Activated T-cell treated with anti-CD3 and anti-CD28 coated beads, Interleukin-2, amount 50 U/mL, for 24 hours (primary cell): ENCODE measurements at regions not wholly inside any gene's neighbourhood (a gene's known extent, or its start where the extent isn't known, plus 50 kb on each side); places are given as distances from the start of the nearest gene placed in this dataset.
"Not testable (repeated sequence)": the region's sequence is repeated elsewhere in the genome, so short reads cannot be mapped to it uniquely, and the experiment has no call there.

Experiments used
- DNase-seq: peaks from one replicate; pipeline ENCODE4 v3.0.0-alpha.2; 2020
- H3K27ac Mint-ChIP-seq: 2 replicates; pipeline ENCODE4 v1.8.0; 2020; ENCODE audit warnings: mild to moderate bottlenecking, mixed read lengths
- H3K27me3 Mint-ChIP-seq: 2 replicates; pipeline ENCODE4 v1.8.0; 2020; ENCODE audit warnings: mixed read lengths
- H3K36me3 Mint-ChIP-seq: 2 replicates; pipeline ENCODE4 v1.8.0; 2020; ENCODE audit warnings: low read depth, mixed read lengths
- H3K4me1 Mint-ChIP-seq: 2 replicates; pipeline ENCODE4 v1.8.0; 2020; ENCODE audit warnings: low read depth, mixed read lengths
- H3K4me3 Mint-ChIP-seq: 2 replicates; pipeline ENCODE4 v1.8.0; 2020; ENCODE audit warnings: mild to moderate bottlenecking, moderate library complexity, mixed read lengths
- H3K9me3 Mint-ChIP-seq: 2 replicates; pipeline ENCODE4 v1.8.0; 2020; ENCODE audit warnings: mixed read lengths

DNA sequence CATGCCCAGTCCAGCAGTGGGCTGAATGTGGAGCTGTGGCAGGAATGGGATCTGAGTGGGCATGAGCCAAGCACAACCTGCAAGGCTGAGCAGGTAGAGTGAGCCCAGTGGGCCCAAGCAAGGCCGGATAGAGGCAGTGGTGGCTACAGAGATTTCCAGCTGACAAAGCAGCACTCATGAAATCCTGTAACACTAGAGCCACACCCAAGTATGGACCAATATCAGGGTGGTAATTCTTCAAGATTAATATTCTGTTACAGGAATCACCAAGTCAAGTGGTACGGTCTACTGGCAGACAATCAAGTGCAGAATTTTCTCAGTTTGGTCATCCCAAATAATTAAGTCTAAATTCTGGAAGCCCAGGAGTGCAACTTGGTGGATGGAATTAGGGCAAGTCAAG lies 132.4 kb upstream of the ENPEP start:
- no peaks in the 10 kb centered on the region for H3K9me3 Mint-ChIP-seq
- H3K4me3 Mint-ChIP-seq = no peak overlapping the region
- DNase-seq = no peak
- H3K27ac Mint-ChIP-seq = no peak overlapping the region
- no peaks in the 10 kb centered on the region for H3K36me3 Mint-ChIP-seq
- peaks cover 3% of the 10 kb centered on the region for H3K4me1 Mint-ChIP-seq
- peaks cover 22% of the 10 kb centered on the region for H3K27me3 Mint-ChIP-seq

DNA sequence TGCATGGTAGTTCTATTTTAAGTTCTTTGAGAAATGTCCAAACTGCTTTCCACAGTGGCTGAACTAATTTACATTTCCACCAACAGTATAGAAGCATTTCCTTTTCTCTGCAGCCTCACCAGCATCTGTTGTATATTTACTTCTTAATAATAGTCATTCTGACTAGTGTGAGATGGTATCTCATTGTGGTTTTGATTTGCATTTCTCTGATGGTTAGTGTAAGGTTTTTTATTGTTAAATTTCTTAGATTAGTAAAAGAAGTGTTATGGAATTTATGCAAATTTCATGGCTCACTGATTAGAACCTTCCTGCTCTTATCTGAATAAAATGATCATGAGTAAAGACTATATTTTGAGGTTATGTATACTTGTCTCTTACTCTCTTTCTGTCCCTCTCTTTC lies 134.8 kb upstream of the ENPEP start:
- H3K4me3 Mint-ChIP-seq, H3K36me3 Mint-ChIP-seq: not testable (repeated sequence)
- peaks cover 26% of the 10 kb centered on the region for H3K27me3 Mint-ChIP-seq

DNA sequence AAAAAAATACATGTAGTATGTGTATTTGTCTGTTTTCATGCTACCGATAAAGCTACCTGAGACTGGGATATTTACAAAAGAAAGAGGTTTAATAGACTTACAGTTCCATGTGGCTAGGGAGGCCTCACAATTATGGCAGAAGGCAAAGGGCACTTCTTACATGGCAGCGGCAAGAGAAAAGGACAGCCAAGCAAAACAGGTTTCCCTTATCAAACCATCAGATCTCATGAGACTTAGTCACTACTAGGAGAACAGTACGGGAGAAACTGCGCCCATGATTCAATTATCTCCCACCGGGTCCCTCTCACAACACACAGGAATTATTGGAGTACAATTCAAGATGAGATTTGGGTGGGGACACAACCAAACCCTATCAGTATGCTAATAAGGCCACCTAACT lies 137.0 kb upstream of the ELOVL6 start:
- no peak overlapping the region for H3K27ac Mint-ChIP-seq
- peaks cover 1% of the 10 kb centered on the region for H3K9me3 Mint-ChIP-seq
- H3K4me3 Mint-ChIP-seq = no peak overlapping the region
- H3K27me3 Mint-ChIP-seq = peaks cover 43% of the 10 kb centered on the region
- H3K36me3 Mint-ChIP-seq = no peaks in the 10 kb centered on the region
- H3K4me1 Mint-ChIP-seq = no peaks in the 10 kb centered on the region
- no peak for DNase-seq

More for the DNA sequence above, 134.8 kb upstream of the ENPEP start:
- H3K4me1 Mint-ChIP-seq, H3K27ac Mint-ChIP-seq, DNase-seq, H3K9me3 Mint-ChIP-seq: not testable (repeated sequence)

DNA sequence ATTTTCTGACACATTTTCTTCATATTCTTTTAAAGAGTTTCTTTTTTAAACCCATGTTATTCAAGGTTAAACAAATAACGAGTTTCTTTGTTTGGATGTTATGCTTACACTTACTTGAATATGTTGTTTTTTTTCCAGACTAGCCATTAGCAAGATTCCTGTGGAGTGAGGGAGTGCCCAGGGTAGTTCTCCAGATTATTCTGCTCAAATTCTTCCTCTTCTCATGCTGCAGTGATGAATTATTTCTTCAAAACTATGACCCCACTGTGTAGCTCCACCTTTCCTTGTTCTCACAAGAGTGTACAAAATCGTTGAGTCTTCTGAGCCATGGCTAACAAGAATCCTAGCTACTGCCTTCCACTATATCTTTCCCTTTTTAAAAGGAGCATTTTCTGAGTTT lies 134.1 kb upstream of the ELOVL6 start:
- no peak for DNase-seq
- Mint-ChIP-seq H3K27me3 (peaks cover 64% of the 10 kb centered on the region), H3K4me3 (no peak overlapping the region), H3K4me1 (no peaks in the 10 kb centered on the region), H3K36me3 (no peaks in the 10 kb centered on the region), H3K27ac (no peak overlapping the region), H3K9me3 (peaks cover 4% of the 10 kb centered on the region)

DNA sequence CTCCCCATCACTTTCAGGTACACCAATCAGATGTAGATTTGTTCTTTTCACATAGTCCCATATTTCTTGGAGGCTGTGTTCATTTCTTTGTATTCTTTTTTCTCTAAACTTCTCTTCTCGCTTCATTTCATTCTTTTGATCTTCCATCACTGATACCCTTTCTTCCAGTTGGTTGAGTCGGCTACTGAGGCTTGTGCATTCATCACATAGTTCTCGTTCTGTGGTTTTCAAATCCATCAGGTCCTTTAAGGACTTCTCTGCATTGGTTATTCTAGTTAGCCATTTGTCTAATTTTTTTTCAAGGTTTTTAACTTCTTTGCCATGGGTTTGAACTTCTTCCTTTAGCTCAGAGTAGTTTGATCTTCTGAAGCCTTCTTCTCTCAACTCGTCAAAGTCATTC lies 128.0 kb upstream of the ELOVL6 start:
- not testable (repeated sequence) for H3K9me3 Mint-ChIP-seq, H3K4me1 Mint-ChIP-seq, H3K27ac Mint-ChIP-seq, H3K36me3 Mint-ChIP-seq, H3K4me3 Mint-ChIP-seq, DNase-seq
- H3K27me3 Mint-ChIP-seq = peaks cover 44% of the 10 kb centered on the region

DNA sequence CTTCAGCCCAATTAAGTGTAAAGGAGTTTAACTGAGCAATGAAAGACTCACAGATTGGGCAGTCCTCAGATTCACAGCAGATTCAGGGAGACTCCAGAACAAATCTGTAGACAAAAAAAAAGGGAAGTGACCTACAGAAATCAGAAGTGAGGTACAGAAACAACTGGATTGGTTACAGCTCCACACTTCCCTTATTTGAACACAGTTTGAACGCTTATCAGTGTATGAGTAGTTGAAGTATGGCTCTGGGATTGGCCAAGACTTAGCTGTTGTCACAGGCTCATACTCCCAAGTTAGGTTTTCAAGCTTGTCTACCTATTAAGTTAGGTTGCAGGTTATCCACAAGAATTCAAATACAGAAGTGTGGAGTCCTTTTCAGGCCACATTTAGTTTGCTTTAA lies 112.4 kb upstream of the ELOVL6 start:
- Mint-ChIP-seq H3K4me1 (no peaks in the 10 kb centered on the region), H3K27me3 (peaks cover 16% of the 10 kb centered on the region), H3K9me3 (no peaks in the 10 kb centered on the region), H3K36me3 (no peaks in the 10 kb centered on the region), H3K4me3 (no peak overlapping the region), H3K27ac (no peak overlapping the region)
- DNase-seq = no peak

DNA sequence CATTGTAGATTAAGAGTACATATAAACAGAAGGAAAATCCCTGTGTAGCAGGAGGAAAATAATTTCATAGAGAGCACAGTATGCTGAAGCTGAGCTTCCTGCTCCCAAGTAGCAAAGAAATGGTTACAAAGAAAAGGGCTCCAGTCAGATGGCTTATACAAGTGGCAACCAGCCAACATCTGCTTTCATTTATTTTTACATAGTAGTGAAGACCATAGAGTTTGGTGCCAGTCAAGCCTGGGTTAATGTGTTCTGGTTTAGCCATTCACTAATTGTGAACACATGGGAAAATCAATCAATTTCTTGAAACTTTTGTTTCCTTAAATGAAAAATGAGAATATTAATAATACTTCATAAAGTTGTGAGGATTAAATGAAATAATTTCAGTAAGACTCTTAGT lies 111.3 kb upstream of the ELOVL6 start:
- H3K4me3 Mint-ChIP-seq = no peak overlapping the region
- peaks cover 23% of the 10 kb centered on the region for H3K27me3 Mint-ChIP-seq
- H3K9me3 Mint-ChIP-seq = no peaks in the 10 kb centered on the region
- no peak for DNase-seq
- H3K36me3 Mint-ChIP-seq = no peaks in the 10 kb centered on the region
- H3K4me1 Mint-ChIP-seq = no peaks in the 10 kb centered on the region
- no peak overlapping the region for H3K27ac Mint-ChIP-seq

DNA sequence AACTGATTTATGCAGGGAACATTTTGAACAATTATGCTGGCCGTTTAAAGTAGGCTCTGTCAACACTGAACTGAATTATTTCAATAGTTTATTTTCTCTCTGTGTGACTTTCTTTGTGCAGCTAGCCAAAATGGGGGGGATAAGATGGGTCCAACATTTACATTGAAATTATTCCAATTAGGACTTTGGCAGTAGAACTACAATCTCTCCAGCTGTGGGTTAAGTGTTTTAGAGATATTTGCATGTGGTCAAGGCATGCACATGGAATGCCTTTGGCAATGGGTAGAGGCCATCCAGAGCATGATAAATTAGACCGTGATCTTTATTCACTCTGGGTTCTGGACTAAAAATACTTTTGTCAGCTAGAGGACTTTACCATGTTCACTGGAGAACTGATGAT lies 107.9 kb upstream of the ELOVL6 start:
- H3K36me3 Mint-ChIP-seq = no peaks in the 10 kb centered on the region
- H3K4me3 Mint-ChIP-seq = no peak overlapping the region
- H3K4me1 Mint-ChIP-seq = no peaks in the 10 kb centered on the region
- H3K27ac Mint-ChIP-seq = no peak overlapping the region
- H3K27me3 Mint-ChIP-seq = peaks cover 29% of the 10 kb centered on the region
- no peak for DNase-seq
- H3K9me3 Mint-ChIP-seq = no peaks in the 10 kb centered on the region

DNA sequence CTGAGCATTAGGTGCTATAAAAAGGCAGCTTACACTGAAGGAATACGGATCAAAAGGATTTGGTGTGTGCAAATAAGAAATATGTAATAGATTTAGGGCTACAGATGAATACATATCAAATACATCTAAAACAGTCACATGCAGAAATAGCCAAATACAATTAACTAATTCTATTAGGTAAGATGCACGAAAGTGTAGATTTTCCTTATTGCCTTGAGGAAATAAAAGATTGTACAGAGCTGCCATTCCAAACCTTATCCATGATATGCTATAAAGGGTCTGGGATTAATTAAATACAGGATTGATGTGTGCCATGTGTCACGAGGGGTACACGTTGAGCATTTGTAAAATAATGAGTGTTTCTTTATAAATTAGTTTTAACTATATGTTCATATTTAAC lies 107.0 kb upstream of the ELOVL6 start:
- H3K4me1 Mint-ChIP-seq = no peaks in the 10 kb centered on the region
- H3K27me3 Mint-ChIP-seq = peaks cover 29% of the 10 kb centered on the region
- no peak overlapping the region for H3K27ac Mint-ChIP-seq
- no peak overlapping the region for H3K4me3 Mint-ChIP-seq
- H3K9me3 Mint-ChIP-seq = no peaks in the 10 kb centered on the region
- no peak for DNase-seq
- no peaks in the 10 kb centered on the region for H3K36me3 Mint-ChIP-seq

DNA sequence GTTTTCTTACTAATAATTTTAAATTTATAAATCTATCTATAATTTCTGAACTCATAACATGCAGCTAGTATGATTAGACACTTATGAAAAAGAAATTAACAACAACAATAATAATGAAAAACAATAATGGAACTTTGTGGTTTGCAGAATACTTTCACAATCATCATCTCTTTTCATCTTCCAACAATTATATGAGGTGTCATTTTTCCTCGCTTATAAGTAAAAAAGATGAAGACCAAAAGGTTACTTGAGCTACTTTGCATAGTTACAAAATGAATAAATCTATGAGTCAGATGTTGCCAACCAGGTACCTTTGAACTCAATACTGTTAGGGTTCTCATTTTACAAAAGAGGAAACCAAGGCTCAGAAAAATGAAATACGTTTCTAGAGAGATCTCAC lies 98.5 kb upstream of the ELOVL6 start:
- Mint-ChIP-seq H3K27me3 (peaks cover 46% of the 10 kb centered on the region), H3K4me1 (peaks cover 20% of the 10 kb centered on the region), H3K4me3 (no peak overlapping the region), H3K27ac (no peak overlapping the region), H3K36me3 (no peaks in the 10 kb centered on the region), H3K9me3 (no peaks in the 10 kb centered on the region)
- no peak for DNase-seq

DNA sequence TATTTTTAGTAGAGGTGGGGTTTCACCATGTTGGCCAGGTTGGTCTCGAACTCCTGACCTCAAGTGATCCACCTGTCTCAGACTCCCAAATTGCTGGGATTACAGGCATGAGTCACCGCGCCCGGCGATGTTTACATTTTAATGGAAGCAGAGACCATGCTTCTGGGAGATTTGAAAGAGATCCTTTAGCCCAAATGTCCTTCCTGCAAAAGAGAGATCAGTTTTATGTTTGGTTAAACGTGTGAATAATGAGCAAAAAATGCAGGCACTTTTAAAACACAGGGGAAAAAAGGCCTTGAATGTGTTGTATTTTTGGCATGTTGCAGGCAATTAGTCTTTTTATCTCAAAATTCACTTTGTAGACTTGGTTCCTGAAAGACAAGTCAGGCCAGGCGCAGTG lies 95.8 kb upstream of the ELOVL6 start:
- Mint-ChIP-seq H3K27me3 (peaks cover 65% of the 10 kb centered on the region), H3K9me3 (no peaks in the 10 kb centered on the region), H3K27ac (no peak overlapping the region), H3K4me1 (peaks cover 20% of the 10 kb centered on the region), H3K4me3 (no peak overlapping the region), H3K36me3 (no peaks in the 10 kb centered on the region)
- no peak for DNase-seq

DNA sequence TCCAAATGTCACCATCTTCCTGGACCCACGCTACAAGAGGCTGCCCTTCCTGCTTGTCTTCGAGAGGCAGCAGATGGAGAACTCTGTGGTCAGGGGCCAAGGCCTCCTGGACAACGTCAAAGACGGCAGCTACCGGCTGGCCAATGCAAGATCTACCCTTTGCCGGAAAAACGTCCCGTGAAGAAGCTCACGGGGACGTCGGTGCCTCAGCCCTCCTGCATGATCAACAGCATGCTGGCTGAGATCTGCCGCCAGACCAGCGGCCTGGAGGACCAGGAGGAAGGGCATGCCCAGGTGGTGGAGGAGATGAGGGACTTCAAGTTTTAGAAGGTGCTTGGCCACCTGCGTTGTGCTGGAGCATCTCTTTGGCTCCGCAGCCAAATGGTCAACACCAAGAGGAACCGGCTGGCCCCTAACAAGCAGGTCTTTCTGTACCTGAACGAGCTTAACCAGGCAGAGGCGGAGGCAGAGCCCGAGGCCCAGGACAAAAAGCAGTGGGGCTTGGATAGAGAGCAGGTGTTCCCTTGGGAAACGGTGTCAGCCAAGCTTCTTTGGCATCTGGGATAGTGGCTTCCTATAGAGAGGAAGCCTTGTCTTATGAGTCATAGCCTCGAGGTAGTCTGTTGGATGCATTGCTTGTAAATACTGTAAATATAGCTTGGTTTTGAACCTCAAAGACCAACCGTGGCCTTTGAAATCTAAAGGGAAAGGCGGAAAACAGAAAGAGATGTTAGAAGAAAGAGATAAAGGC lies 94.8 kb upstream of the ELOVL6 start:
- H3K4me3 Mint-ChIP-seq = no peak overlapping the region
- H3K4me1 Mint-ChIP-seq = peaks cover 20% of the 10 kb centered on the region
- no peak overlapping the region for H3K27ac Mint-ChIP-seq
- peaks cover 70% of the 10 kb centered on the region for H3K27me3 Mint-ChIP-seq
- no peaks in the 10 kb centered on the region for H3K9me3 Mint-ChIP-seq
- H3K36me3 Mint-ChIP-seq = no peaks in the 10 kb centered on the region
- DNase-seq = no peak

DNA sequence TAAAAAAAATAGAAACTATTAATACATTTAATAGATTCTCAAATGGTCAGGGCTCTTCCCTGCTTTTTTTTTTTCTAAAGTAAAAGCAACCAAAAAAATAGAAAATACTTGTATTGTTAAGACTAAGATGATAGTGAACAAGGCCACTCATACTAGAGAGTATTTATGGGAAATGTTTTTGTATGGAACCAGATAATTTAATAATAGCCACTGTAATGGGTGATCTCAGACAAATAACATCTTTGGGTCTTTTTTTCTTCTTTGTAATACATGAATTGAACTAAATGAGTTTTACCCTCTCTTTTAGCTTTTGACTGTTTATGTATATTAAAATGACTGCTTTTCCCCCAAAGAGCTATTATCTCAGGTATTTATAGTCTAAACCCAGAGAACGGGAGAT lies 92.1 kb upstream of the ELOVL6 start:
- Mint-ChIP-seq H3K9me3 (no peaks in the 10 kb centered on the region), H3K27me3 (peaks cover 62% of the 10 kb centered on the region), H3K27ac (no peak overlapping the region), H3K4me3 (no peak overlapping the region), H3K36me3 (no peaks in the 10 kb centered on the region), H3K4me1 (peaks cover 12% of the 10 kb centered on the region)
- no peak for DNase-seq

DNA sequence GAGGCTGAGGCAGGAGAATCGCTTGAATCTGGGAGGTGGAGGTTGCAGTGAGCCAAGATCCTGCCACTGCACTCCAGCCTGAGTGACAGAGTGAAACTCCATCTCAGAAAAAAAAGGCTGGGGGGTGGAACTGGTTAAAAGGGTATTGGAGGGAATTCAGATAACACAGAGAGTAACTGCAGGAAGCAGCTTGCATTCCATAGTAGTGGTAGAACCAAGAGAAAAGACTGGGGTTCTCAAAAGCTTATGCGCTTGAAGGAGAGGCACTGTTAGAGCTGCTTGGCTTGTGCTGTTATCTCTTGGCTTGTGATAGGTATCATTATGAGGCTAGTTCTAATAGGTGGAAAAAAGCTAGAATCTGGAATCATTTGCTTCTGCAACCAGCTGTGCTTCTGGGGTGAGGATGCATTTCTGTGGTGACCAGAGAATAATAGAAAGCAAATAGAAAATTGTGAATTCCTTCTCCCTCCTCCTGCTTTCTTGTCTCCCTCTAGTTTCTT lies 91.2 kb upstream of the ELOVL6 start:
- Mint-ChIP-seq H3K4me1 (peaks cover 8% of the 10 kb centered on the region), H3K27ac (no peak overlapping the region), H3K4me3 (no peak overlapping the region), H3K27me3 (peaks cover 56% of the 10 kb centered on the region), H3K36me3 (no peaks in the 10 kb centered on the region), H3K9me3 (no peaks in the 10 kb centered on the region)
- no peak for DNase-seq

DNA sequence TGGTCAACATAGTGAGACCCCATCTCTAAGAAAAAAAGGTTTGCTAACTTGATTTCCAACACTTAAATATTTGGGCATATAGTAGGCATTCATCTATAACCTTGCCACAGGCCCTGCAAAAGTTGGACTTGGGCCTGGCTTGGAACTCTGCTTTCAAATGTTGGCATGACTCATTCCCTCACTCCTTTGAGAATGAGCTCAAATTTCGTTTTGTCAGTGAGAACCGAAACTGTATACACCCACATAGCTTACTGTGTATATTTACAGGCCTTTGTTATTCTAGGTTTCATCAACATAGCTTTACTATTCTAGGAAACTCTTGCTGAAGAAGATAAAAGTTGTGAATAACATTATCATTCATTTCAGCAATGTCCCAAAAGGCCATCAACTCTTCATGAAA lies 88.7 kb upstream of the ELOVL6 start:
- no peaks in the 10 kb centered on the region for H3K9me3 Mint-ChIP-seq
- DNase-seq = no peak
- peak overlapping the region; percentile 80 for H3K27ac Mint-ChIP-seq

DNA sequence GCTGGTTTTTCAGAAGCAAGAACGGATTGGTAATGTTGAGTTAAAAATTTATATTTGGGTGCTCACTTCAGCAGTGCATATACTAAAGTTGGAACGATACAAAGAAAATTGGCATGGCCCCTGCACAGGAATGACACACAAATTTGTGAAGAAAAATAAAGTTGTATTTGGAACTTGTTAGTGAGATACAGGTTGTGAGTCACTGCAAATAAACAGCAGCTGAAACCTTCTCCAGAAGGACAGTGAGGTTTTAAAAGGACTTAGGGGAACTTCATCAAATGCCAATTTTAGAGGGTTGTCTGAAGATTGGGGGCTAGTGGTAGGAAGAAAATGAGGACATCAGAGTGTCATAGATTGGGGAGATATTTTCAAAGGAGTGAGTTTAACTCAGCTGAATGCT lies 79.7 kb upstream of the ELOVL6 start:
- no peak overlapping the region for H3K4me3 Mint-ChIP-seq
- H3K4me1 Mint-ChIP-seq = no peaks in the 10 kb centered on the region
- no peak overlapping the region for H3K27ac Mint-ChIP-seq
- no peaks in the 10 kb centered on the region for H3K36me3 Mint-ChIP-seq
- no peak for DNase-seq
- no peaks in the 10 kb centered on the region for H3K9me3 Mint-ChIP-seq
- H3K27me3 Mint-ChIP-seq = peaks cover 2% of the 10 kb centered on the region

More for the DNA sequence above, 88.7 kb upstream of the ELOVL6 start:
- peaks cover 8% of the 10 kb centered on the region for H3K4me1 Mint-ChIP-seq
- no peaks in the 10 kb centered on the region for H3K36me3 Mint-ChIP-seq
- H3K27me3 Mint-ChIP-seq = peaks cover 37% of the 10 kb centered on the region
- H3K4me3 Mint-ChIP-seq = no peak overlapping the region
